HG02943 (cell line): ENCODE measurements at regions not wholly inside any gene's neighbourhood (a gene's known extent, or its start where the extent isn't known, plus 50 kb on each side); places are given as distances from the start of the nearest gene placed in this dataset.

ENCODE experiments used
- ATAC-seq: cut with Tn5 transposase; IDR thresholded peaks from one replicate; pipeline ENCODE4 v1.9.1; 2021; ENCODE audit warnings: mild to moderate bottlenecking, low read depth, moderate library complexity; ENCODE audit not compliant: unreplicated experiment

GRCh38 chr12:124726596-124727263, 136.9 kb downstream of the SCARB1 start:
- ATAC-seq = no peak

- no peak for ATAC-seq
Measured at GRCh38 chr12:124725597-124726237, 137.9 kb downstream of the SCARB1 start.

GRCh38 chr12:124725099-124725498, 138.6 kb downstream of the SCARB1 start:
- no peak for ATAC-seq

- ATAC-seq = no peak
Measured at GRCh38 chr12:124722878-124723277, 140.8 kb downstream of the SCARB1 start.

GRCh38 chr12:124721501-124722162, 142.0 kb downstream of the SCARB1 start:
- ATAC-seq = no peak

GRCh38 chr12:124720681-124721500, 142.8 kb downstream of the SCARB1 start:
- ATAC-seq = no peak

- no peak for ATAC-seq
Measured at GRCh38 chr12:124720004-124720680, 143.5 kb downstream of the SCARB1 start.

- no peak for ATAC-seq
Measured at GRCh38 chr12:124719231-124719630, 144.4 kb downstream of the SCARB1 start.

GRCh38 chr12:124718458-124718857, 145.2 kb downstream of the SCARB1 start:
- ATAC-seq = no peak

GRCh38 chr12:124718036-124718435, 145.6 kb downstream of the SCARB1 start:
- ATAC-seq = no peak

- ATAC-seq = no peak
Measured at GRCh38 chr12:124717318-124717717, 146.3 kb downstream of the SCARB1 start.

- ATAC-seq = no peak
Measured at GRCh38 chr12:124716208-124717130, 147.2 kb downstream of the SCARB1 start.

GRCh38 chr12:124715121-124715990, 147.9 kb upstream of the NCOR2 start:
- ATAC-seq = no peak

GRCh38 chr12:124713436-124714082, 146.1 kb upstream of the NCOR2 start:
- ATAC-seq = peak; percentile 68

- no peak for ATAC-seq
Measured at GRCh38 chr12:124713041-124713435, 145.6 kb upstream of the NCOR2 start.

GRCh38 chr12:124711344-124711743, 143.9 kb upstream of the NCOR2 start:
- ATAC-seq = no peak

- no peak for ATAC-seq
Measured at GRCh38 chr12:124709722-124710687, 142.6 kb upstream of the NCOR2 start.
